ENCODE measurements at regions not wholly inside any gene's neighbourhood (a gene's known extent, or its start where the extent isn't known, plus 50 kb on each side); places are given as distances from the start of the nearest gene placed in this dataset.

DNA sequence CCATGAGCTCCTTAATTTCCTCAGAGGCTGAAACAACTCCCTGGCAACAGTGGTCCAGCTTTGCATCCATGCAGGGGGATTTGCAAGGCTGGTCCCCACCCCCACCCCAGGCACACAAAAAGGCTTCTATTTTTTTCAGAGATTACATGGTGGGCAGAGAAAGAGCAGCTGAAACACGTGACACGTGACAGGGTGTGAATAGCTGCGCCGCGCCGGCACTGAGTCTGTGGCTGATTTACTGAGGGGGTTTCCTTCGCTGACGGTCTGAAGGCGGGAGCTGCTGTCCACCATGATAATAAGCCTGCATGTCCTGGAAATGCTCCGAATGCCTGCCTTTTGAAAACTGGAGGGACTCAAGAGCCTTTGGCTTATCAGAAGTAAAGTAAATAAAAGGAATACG, 50.7 kb upstream of the APCDD1 start:
- in situ Hi-C loops (cut with HindIII; ENCODE audit: low sequenced_read_pairs) = no loop called here
- DNase-seq (ENCODE audit: low spot score) = no peak

DNA sequence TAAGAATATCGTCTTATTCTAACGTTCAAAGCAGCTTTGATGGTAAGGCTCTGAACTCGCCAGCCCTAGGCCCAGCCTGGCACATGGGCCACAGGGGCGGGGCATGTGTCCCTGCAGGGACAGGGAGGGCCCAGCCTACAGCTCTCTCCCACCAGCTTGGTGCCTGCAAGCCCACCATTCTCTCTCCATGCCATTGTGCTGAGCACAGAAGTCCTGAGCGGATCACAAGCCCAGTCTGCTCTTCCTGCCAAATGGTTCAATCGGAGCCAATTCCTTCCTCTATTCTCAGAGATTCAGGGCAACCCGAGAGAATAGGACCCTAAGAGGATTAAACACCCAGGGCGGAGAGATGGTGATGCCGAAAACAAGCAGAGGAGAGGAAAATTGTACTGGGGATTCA, 50.3 kb upstream of the APCDD1 start:
- DNase-seq (ENCODE audit: low spot score) = peak; percentile 22
- in situ Hi-C loops (cut with HindIII; ENCODE audit: low sequenced_read_pairs) = no loop called here

Data from G401 (cell line).